ENCODE measurements at regions not wholly inside any gene's neighbourhood (a gene's known extent, or its start where the extent isn't known, plus 50 kb on each side); places are given as distances from the start of the nearest gene placed in this dataset.
"Not testable (repeated sequence)": the region's sequence is repeated elsewhere in the genome, so short reads cannot be mapped to it uniquely, and the experiment has no call there.

DNA sequence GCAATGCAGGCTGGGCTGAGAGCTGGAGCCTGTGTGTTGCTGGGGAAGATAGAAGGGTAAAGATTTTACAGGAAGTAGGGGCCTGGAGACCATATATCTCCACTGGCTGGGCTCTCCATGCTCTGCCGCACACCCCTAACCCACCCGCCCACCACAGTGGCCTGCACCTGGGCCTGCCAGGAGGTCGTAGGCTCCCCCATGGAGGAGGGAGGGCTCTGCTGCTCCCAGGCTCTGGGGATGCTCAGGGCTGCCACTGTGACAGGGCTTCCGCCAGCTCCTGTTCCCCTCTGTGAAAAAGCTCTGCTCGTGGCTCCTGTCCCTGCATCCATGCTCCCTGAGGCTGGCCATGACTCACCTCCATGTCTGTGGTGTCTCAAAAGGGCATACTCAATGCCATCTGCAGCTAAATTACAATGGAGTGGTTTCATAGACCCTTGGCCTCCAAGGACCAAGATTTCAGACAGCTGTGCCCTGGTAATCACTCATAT, 106.0 kb downstream of the CXCL12 start:
- DNase-seq: no peak

GRCh38 chr10:44268435-44268948, 116.4 kb downstream of the CXCL12 start:
- DNase-seq: not testable (repeated sequence)

- no peak for DNase-seq
Measured at GRCh38 chr10:44267007-44267406, 117.9 kb downstream of the CXCL12 start.

DNA sequence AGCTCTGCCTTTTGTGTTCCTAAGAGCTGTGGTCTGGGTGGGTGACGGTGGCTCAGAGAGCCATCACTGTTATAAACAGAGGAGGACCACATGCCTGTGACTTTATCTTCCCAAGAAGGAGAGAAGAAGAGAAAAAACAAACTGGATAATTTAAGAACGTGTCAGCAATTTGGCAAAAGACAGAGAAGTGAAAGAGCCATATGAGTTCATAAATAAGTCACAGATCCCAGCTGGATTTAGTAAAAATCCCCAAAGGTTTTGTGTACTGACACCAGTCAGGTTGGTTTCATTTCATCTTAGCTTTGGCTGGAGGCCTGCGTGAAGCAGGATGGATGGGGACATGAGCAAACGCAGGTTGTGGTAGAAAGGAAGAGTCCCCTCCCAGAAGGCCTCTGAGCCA, 120.7 kb downstream of the CXCL12 start:
- no peak for DNase-seq

GRCh38 chr10:44263771-44264170, 121.1 kb downstream of the CXCL12 start:
- DNase-seq: no peak

DNA sequence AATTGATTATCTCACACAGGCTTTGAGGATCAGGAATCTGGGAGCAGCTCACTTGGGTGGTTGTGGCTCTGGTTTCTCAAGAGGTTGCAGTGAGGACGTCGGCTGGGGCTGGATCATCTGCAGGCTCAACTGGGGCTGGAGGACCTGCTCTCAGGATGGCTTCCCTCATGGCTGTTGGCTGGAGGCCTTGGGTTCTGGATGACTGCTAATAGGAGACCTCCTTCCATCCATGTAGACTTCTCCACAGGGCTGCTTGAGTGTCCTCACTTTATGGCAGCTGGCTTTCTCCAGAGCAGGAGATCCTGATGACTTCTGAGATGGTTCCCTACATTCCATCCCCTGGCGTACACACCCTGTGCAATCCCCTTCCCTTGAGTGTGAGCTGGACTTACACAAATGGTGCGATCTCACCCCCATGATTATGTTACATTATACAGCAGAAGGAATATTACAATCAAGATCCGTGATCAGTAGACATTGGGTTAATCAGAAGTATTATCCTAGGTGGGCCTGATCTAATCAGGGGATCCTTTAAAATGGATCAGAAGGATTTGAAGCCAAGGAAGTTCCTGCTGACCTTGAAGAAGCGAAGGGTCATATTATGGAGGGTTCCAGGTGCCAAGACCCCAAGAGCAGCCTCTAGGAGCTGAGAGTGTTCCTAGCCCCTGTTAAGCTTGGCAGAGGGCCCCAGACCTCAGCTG, 122.2 kb downstream of the CXCL12 start:
- DNase-seq: no peak

- DNase-seq: no peak
Measured at GRCh38 chr10:44261710-44262455, 123.0 kb downstream of the CXCL12 start.

- no peak for DNase-seq
Measured at GRCh38 chr10:44261296-44261695, 123.6 kb downstream of the CXCL12 start.

DNA sequence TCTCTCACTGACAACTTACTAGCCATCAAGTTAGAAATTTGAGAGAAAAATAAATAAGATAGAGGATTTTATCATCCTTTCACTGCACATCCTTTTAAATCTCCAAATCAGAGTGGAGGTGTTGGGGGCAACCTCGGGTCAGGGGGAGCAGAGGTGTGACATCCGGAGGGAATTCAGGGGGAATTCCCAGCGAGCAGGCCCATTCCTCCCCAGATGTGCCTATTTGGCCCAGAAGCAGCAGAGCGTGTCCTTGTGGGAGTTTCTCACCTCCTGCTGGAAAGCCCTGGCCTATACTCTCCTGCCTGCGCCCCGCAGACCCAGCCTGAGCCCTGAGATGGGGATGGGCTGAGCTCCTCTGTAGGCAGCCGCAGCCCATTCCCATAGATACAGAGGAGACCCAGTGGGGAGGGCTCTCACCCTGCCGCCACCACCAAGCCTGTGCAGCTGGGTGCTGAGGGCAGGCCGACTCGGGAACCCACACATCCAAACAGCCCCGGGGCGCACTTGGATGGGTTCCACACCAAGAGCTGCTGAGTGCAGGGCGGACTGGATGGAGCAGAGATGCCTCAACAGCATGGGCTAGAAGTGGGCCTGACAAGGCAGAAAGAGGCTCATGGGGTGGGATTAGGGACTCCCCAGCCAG, 124.5 kb downstream of the CXCL12 start:
- no peak for DNase-seq

DNA sequence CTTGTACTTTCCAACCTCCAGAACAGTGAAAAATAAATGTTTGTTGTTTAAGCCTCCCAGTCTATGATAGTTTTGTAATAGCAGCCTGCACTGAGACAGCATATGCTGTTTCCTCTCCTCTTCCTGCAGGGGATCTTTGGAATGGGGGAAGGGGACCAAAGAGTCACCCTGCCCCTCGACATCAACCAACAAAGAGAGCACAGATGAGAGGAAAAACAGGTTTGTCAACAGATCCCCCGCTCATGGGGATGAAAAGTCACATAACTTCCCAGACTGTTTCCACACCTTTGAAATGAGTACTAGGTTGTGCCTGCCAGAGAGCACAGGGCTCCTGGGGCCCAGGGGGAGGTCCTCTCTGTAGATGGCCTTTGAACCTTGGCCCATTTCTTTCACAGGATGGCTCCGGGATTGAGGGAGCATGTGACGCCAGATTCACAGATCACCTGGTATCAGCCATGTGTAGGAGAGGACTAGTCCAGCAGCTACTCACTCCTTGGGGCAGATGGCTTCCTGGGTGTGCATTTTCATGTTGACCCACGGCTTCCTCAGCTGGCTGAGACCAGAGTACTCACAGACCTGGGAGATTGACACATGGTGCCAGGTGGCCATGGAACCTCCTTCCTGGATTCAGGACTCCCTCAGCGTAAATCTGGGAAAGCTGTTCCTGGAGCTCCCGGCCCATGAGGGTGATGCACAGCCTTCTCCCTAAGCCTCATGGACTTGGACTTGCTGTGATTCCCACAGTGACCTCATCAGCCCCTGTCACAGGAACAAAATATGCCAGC, 125.6 kb downstream of the CXCL12 start:
- no peak for DNase-seq

- no peak for DNase-seq
Measured at GRCh38 chr10:44258460-44259089, 126.3 kb downstream of the CXCL12 start.

- no peak for DNase-seq
Measured at GRCh38 chr10:44258019-44258418, 126.9 kb downstream of the CXCL12 start.

DNA sequence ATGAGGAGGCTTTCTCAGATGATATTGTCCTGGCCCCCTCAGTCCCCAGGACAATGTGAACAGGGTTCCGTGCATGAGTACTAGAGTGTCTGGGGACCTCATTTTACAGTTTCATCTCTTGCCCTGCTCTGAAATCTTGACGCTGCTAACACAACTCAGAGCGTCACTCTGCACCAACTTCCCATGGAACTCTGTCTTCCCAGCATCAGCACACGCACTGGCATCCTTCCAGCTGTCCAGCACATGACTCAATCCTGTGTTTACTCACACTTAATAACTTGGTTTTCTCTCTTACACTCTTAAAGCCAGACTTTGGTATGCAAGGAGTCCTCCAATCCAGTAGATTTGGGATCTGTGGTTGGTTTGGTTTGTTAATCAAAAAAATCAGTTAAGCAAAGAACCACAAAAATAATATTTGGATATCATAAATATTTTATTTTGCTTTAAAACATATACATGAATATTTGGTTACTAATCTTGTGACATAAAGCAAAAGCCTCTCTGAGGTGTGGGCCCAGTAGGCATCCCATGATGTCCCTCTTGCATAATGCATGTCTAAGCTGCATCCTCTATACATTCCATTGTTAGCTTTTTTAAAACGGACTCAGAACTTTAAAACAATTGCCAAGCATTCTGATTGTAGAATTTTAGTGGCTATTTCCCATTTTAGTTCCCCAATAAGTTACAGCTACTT, 131.0 kb downstream of the CXCL12 start:
- DNase-seq: peak; percentile 70 to 73

- not testable (repeated sequence) for DNase-seq
Measured at GRCh38 chr10:44252631-44253030, 132.3 kb downstream of the CXCL12 start.

DNA sequence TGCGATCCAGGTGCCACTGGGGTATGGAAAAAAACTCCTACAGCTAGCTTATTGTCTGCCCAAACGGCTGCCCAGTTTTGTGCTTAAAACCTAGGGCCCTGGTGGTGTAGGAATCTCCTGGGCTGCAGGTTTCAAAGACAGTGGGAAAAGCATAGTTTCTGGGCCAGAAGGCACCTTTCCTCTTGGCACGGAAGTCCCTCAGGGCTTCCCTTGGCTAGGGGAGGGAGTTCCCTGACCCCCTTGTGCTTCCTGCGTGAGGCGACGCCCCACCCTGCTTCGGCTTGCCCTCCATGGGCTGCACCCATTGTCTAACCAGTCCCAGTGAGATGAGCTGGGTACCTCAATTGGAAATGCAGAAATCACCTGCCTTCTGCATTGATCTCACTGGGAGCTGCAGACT, 135.0 kb downstream of the CXCL12 start:
- not testable (repeated sequence) for DNase-seq

DNA sequence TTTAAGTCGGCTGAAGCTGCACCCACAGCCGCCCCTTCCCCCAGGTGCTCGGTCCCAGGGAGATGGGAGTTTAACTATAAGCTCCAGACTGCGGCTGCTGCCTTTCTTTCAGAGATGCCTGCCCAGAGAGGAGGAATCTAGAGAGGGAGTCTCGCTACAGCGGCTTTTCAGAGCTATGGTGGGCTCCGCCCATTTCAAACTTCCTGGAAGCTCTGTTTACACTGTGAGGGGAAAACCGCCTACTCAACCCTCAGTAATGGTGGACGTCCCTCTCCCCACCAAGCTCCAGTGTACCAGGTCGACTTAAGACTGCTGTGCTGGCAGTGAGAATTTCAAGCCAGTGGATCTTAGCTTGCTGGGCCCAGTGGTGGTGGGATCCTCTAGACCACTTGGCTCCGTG, 135.4 kb downstream of the CXCL12 start:
- DNase-seq: no peak

- not testable (repeated sequence) for DNase-seq
Measured at GRCh38 chr10:44246700-44247099, 138.2 kb downstream of the CXCL12 start.

GRCh38 chr10:44246287-44246686, 138.6 kb downstream of the CXCL12 start:
- not testable (repeated sequence) for DNase-seq

DNA sequence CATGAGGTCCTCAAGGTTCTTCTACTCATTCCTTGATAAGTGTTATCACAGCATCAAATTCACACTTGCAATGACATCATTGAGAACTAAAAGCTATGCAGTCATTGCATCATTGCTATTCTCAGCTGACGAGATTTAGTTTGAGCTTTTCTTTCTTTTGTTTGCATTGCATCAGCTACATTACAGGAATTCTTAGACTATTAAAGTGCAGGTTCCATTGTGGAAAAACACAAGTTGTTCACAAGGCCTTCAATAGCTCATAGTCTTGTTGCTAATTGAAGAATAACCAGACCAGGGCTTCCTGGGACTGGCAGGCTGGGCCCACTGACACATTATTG, 139.3 kb downstream of the CXCL12 start:
- no peak for DNase-seq

DNA sequence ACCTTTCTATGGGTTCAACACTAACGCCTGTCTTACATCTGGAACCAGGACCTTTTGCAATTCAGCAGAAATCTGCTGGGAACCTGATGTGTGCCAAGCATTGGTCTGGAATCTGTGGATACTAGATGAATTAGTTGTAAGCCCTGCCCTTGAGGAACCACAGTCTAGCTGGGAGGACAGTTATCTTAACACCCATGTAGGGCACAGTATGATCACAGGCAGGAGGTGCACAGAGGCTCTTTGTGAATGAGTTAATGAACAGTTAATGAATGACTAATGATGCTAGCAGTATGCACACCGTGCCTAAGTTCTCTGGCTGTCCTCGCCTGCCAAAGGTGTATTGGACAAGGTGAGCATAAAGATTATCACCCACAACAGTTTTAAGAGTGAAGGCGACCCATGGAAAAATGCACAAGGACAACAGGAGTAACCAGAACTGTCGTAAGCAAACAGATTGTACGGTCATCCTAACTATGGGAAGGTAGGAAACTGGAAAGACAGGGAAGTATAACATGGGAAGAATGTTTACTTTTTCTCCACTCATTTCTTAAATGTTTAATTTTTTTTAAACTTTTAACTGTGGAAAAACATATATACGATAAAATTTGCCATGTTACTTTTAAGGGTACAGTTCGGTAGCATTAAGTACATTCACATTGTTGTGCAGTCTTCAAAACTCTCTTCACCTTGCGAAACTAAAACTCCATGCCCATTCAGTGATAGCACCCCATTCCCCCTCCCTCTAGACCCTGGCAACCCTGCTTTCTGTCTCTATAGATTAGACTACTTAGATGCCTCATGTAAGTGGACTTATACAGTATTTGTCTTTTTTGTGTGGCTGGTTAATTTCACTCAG, 139.9 kb downstream of the CXCL12 start:
- DNase-seq: no peak
